ENCODE measurements at regions not wholly inside any gene's neighbourhood (a gene's known extent, or its start where the extent isn't known, plus 50 kb on each side); places are given as distances from the start of the nearest gene placed in this dataset.

DNA sequence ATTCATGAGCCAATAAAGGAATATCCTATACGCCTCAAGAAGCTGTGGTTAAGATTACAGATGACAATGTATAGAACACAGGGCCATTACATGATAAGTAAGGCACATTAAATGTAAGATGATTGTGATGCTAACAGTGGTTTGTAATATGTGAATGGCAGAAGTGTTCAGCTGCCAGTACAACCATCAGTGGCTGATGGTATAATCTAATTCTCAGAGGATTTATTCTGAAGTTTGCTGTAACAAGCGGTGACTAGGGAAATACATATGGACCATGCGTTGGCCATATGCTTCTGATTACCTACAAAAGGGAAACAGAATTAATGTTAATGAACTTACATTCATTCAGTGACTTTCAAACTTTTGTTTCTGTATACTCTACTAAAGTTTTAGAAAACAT lies 750.8 kb upstream of the KLHL29 start:
- H3K56ac ChIP-seq (ENCODE audit: extremely low read depth, insufficient read depth, low read length) = no peak overlapping the region
- H3K4me1 ChIP-seq (ENCODE audit: control insufficient read depth, insufficient read depth, low read length) = no peaks in the 10 kb centered on the region
- no peak overlapping the region for H3K4me2 ChIP-seq (ENCODE audit: low read depth, low read length)
- H3K18ac ChIP-seq (ENCODE audit: low read depth, low read length) = no peak overlapping the region
- POLR2A ChIA-PET (ENCODE audit: unreplicated experiment) = no interaction called here
- no peak overlapping the region for H2AK9ac ChIP-seq (replicated peaks; ENCODE audit: low read depth, low read length, poor library complexity)
- no peak overlapping the region for H4K8ac ChIP-seq (ENCODE audit: low read depth in 2 of 2, low read length in 2 of 2)
- H3K9me1 ChIP-seq (ENCODE audit: insufficient read depth, low read length) = no peaks in the 10 kb centered on the region
- no peak overlapping the region for H3K9ac ChIP-seq (ENCODE audit: low read depth, low read length)
- no peaks in the 10 kb centered on the region for H3K79me1 ChIP-seq (ENCODE audit: low read depth in 1 of 2, low read length in 2 of 2)
- H3K9me3 ChIP-seq (ENCODE audit: control insufficient read depth, insufficient read depth, low read length) = peaks cover 11% of the 10 kb centered on the region
- H3K27me3 ChIP-seq (ENCODE audit: control insufficient read depth, insufficient read depth, low read length) = no peaks in the 10 kb centered on the region
- dilution Hi-C loops (cut with HindIII; ENCODE audit: low sequenced_read_pairs, unreplicated experiment) = no loop called here
- H2BK15ac ChIP-seq (ENCODE audit: low read depth, low read length) = no peak overlapping the region
- no peak overlapping the region for H3K14ac ChIP-seq (replicated peaks; ENCODE audit: low read depth, low read length)
- in situ Hi-C loops (cut with MboI; ENCODE audit: low sequenced_read_pairs) = no loop called here
- no peak overlapping the region for H2AFZ ChIP-seq (replicated peaks; ENCODE audit: low read length, poor library complexity)
- no peak overlapping the region for H2AK5ac ChIP-seq (ENCODE audit: low read depth, low read length)
- CTCF ChIA-PET = no interaction called here
- intact Hi-C loops (cut with micrococcal nuclease) = no loop called here
- H3K23ac ChIP-seq (ENCODE audit: low read depth, low read length) = no peak overlapping the region
- no peak for ATAC-seq (ENCODE audit: low read depth)
- no peak overlapping the region for H2BK20ac ChIP-seq (ENCODE audit: low read depth, low read length)
- no peak overlapping the region for H4K5ac ChIP-seq (ENCODE audit: low read depth, low read length)
- H3K4ac ChIP-seq (ENCODE audit: low read depth, low read length) = no peak overlapping the region
- no peak overlapping the region for H4K91ac ChIP-seq (ENCODE audit: insufficient read depth, low read depth, low read length)
- no peak for DNase-seq
- no CpG with 5 or more reads among the region's 3 CpGs for WGBS, 2 experiments (ENCODE audit: extremely low coverage in 2 of 2, insufficient read length in 1 of 2)
- no TSS peak for BruUV-seq (replicated peaks)
- no peaks in the 10 kb centered on the region for H4K20me1 ChIP-seq (ENCODE audit: insufficient read depth, low read length)
- H3K27ac ChIP-seq (ENCODE audit: insufficient read depth, low read length) = no peak overlapping the region
- no peak overlapping the region for H2BK5ac ChIP-seq (ENCODE audit: low read depth, low read length, poor library complexity, severe bottlenecking)
- H2BK120ac ChIP-seq (ENCODE audit: low read depth, low read length) = no peak overlapping the region
- no peak overlapping the region for H3K4me3 ChIP-seq (ENCODE audit: insufficient read depth, low read depth, low read length)
- TF ChIP-seq, protein P1, sequence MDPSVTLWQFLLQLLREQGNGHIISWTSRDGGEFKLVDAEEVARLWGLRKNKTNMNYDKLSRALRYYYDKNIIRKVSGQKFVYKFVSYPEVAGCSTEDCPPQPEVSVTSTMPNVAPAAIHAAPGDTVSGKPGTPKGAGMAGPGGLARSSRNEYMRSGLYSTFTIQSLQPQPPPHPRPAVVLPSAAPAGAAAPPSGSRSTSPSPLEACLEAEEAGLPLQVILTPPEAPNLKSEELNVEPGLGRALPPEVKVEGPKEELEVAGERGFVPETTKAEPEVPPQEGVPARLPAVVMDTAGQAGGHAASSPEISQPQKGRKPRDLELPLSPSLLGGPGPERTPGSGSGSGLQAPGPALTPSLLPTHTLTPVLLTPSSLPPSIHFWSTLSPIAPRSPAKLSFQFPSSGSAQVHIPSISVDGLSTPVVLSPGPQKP (IDR thresholded peaks at IDR 0.05; ENCODE audit: borderline replicate concordance, low read depth, low read length) = no peak
- TF ChIP-seq NFE2L2 (IDR thresholded peaks at IDR 0.05; ENCODE audit: low read depth, low read length) = no peak
- no peak for TF ChIP-seq SMC3 (IDR thresholded peaks at IDR 0.05; ENCODE audit: low read depth, low read length)
- TF ChIP-seq RCOR1 (IDR thresholded peaks at IDR 0.05; ENCODE audit: insufficient replicate concordance, low read length) = no peak
- TF ChIP-seq RFX5 (IDR thresholded peaks at IDR 0.05; ENCODE audit: low read depth, low read length) = no peak
- TF ChIP-seq, protein P2, sequence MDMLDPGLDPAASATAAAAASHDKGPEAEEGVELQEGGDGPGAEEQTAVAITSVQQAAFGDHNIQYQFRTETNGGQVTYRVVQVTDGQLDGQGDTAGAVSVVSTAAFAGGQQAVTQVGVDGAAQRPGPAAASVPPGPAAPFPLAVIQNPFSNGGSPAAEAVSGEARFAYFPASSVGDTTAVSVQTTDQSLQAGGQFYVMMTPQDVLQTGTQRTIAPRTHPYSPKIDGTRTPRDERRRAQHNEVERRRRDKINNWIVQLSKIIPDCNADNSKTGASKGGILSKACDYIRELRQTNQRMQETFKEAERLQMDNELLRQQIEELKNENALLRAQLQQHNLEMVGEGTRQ (IDR thresholded peaks at IDR 0.05; ENCODE audit: low read depth, low read length) = no peak
- TF ChIP-seq, protein P3, sequence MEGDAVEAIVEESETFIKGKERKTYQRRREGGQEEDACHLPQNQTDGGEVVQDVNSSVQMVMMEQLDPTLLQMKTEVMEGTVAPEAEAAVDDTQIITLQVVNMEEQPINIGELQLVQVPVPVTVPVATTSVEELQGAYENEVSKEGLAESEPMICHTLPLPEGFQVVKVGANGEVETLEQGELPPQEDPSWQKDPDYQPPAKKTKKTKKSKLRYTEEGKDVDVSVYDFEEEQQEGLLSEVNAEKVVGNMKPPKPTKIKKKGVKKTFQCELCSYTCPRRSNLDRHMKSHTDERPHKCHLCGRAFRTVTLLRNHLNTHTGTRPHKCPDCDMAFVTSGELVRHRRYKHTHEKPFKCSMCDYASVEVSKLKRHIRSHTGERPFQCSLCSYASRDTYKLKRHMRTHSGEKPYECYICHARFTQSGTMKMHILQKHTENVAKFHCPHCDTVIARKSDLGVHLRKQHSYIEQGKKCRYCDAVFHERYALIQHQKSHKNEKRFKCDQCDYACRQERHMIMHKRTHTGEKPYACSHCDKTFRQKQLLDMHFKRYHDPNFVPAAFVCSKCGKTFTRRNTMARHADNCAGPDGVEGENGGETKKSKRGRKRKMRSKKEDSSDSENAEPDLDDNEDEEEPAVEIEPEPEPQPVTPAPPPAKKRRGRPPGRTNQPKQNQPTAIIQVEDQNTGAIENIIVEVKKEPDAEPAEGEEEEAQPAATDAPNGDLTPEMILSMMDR (conservative IDR thresholded peaks at IDR 0.05; ENCODE audit: low read depth, low read length) = no peak
- TF ChIP-seq MAZ (IDR thresholded peaks at IDR 0.05; ENCODE audit: borderline replicate concordance, low read depth, low read length) = no peak
- no peak for TF ChIP-seq MAFK (IDR thresholded peaks at IDR 0.05; ENCODE audit: low read depth, low read length)
- TF ChIP-seq POLR2A (IDR thresholded peaks at IDR 0.05; ENCODE audit: low read depth, low read length) = no peak
- no peak for TF ChIP-seq CHD1 (IDR thresholded peaks at IDR 0.05; ENCODE audit: low read depth, low read length)
- no peak for TF ChIP-seq CEBPB (IDR thresholded peaks at IDR 0.05; ENCODE audit: low read depth, low read length)
- TF ChIP-seq BHLHE40 (IDR thresholded peaks at IDR 0.05; ENCODE audit: low read depth, low read length) = no peak
- TF ChIP-seq FOS (IDR thresholded peaks at IDR 0.05; ENCODE audit: low read depth, low read length) = no peak
- no peak for TF ChIP-seq RAD21 (IDR thresholded peaks at IDR 0.05; ENCODE audit: low read length)
- H3K36me3 ChIP-seq (ENCODE audit: control insufficient read depth, insufficient read depth, low read length) = no peaks in the 10 kb centered on the region

Measured in IMR-90 (cell line).